GM12878 (cell line): ENCODE measurements at regions not wholly inside any gene's neighbourhood (a gene's known extent, or its start where the extent isn't known, plus 50 kb on each side); places are given as distances from the start of the nearest gene placed in this dataset.

ENCODE experiments used
- ATAC-seq: fragments of 200-7000 bp; cut with Tn5 transposase; 3 replicates; pipeline ENCODE4 v1.9.1; 2020; ENCODE audit warnings: mild to moderate bottlenecking, moderate library complexity
- BruUV-seq: library from RNA; stranded (reverse); fragments of 400-500 nt; replicated peaks from 2 replicates; lab custom pipeline; 2021; lab: Mats Ljungman, UMichigan
- CTCF ChIA-PET: fragments of 300-600 bp; sonication (Branson Sonifier 250); formaldehyde crosslinking; extraction: SDS; loops from one replicate; lab custom pipeline; 2021; ENCODE audit warnings: inconsistent platforms; lab: Yijun Ruan, JAX
- POLR2A ChIA-PET: fragments of 350-600 bp; formaldehyde crosslinking; extraction: SDS; loops from one replicate; lab custom pipeline; 2021; ENCODE audit warnings: inconsistent platforms; lab: Charles Lee
- RAD21 ChIA-PET: fragments of 300-600 bp; sonication (Branson Sonifier 250); formaldehyde crosslinking; loops from one replicate; lab custom pipeline; 2023; ENCODE audit warnings: antibody characterized with exemption; ENCODE audit not compliant: unreplicated experiment; lab: Charles Lee
- SMC1A ChIA-PET: fragments of 300-600 bp; sonication (Branson Sonifier 250); formaldehyde crosslinking; loops from one replicate; lab custom pipeline; 2023; ENCODE audit not compliant: unreplicated experiment, uncharacterized antibody; lab: Charles Lee
- DNase-seq: peaks from one replicate; pipeline ENCODE4 v3.0.0-alpha.2; 2011; ENCODE audit warnings: low read depth, low spot score
- FAIRE-seq: peaks from 3 replicates; lab custom pipeline; 2011; peaks lifted over from hg19 to GRCh38; lab: Jason Lieb, UNC
- H2AFZ ChIP-seq: 2 replicates; pipeline ENCODE4 v1.6.0; 2011; ENCODE audit warnings: low read depth, low read length, control low read depth; ENCODE audit not compliant: control insufficient read depth
- H3K27ac ChIP-seq: 2 replicates; pipeline ENCODE4 v1.5.1; 2011; ENCODE audit warnings: control low read depth; ENCODE audit not compliant: control insufficient read depth, insufficient read depth
- H3K27me3 ChIP-seq, 2 experiments: replicated peaks in 1 of 2; 2 replicates each; pipeline versions ENCODE4 v1.6.0 to v1.6.1; 2011; ENCODE audit warnings: low read length in 1 of 2; ENCODE audit not compliant: control insufficient read depth in 2 of 2, insufficient read depth in 2 of 2
- H3K36me3 ChIP-seq, 2 experiments: 2 replicates each; pipeline ENCODE4 v1.5.1; 2011; ENCODE audit warnings: low read length in 1 of 2; ENCODE audit not compliant: control insufficient read depth in 2 of 2, insufficient read depth in 2 of 2
- H3K4me1 ChIP-seq: 2 replicates; pipeline ENCODE4 v1.6.1; 2011; ENCODE audit warnings: mild to moderate bottlenecking, low read length, moderate library complexity, mixed read lengths; ENCODE audit not compliant: control insufficient read depth, insufficient read depth
- H3K4me2 ChIP-seq: 2 replicates; pipeline ENCODE4 v1.6.0; 2011; ENCODE audit warnings: control low read depth; ENCODE audit not compliant: control insufficient read depth, insufficient read depth
- H3K4me3 ChIP-seq: fragments of 200-600 bp; sonication (generic); 2 replicates; pipeline ENCODE4 v1.5.1; 2016
- H3K79me2 ChIP-seq: 2 replicates; pipeline ENCODE4 v1.6.0; 2011; ENCODE audit warnings: low read length; ENCODE audit not compliant: control insufficient read depth, insufficient read depth
- H3K9ac ChIP-seq: 2 replicates; pipeline ENCODE4 v1.8.0; 2011; ENCODE audit warnings: low read length, control low read depth, mixed read lengths; ENCODE audit not compliant: control insufficient read depth, insufficient read depth
- H3K9me3 ChIP-seq: replicated peaks from 3 replicates; pipeline ENCODE4 v1.5.1; 2011; ENCODE audit warnings: mild to moderate bottlenecking, low read length; ENCODE audit not compliant: control insufficient read depth, insufficient read depth
- H4K20me1 ChIP-seq: 2 replicates; pipeline ENCODE4 v1.6.0; 2011; ENCODE audit not compliant: control insufficient read depth, insufficient read depth
- CBX3 ChIP-seq: fragments of 200-600 bp; sonication (generic); IDR thresholded peaks from 2 replicates; pipeline ENCODE4 v1.6.1; 2016; ENCODE audit warnings: low read depth, borderline replicate concordance
- KDM1A ChIP-seq: fragments of 200-600 bp; sonication (generic); IDR thresholded peaks from 2 replicates; pipeline ENCODE4 v1.6.1; 2016; ENCODE audit warnings: borderline replicate concordance
- NFYB ChIP-seq: IDR thresholded peaks from 2 replicates; pipeline ENCODE4 v1.6.1; 2011; ENCODE audit warnings: low read depth, mild to moderate bottlenecking, low read length, improper control_type of control experiment, moderate library complexity; ENCODE audit not compliant: insufficient read depth
- NR2F1 ChIP-seq: fragments of 450-650 bp; conservative IDR thresholded peaks from 2 replicates; pipeline ENCODE4 v1.6.1; 2017; ENCODE audit warnings: mild to moderate bottlenecking
- POLR2AphosphoS5 ChIP-seq: IDR thresholded peaks from 2 replicates; pipeline ENCODE4 v1.6.1; 2011; ENCODE audit warnings: mild to moderate bottlenecking, low read length, inconsistent platforms
- TBL1XR1 ChIP-seq: IDR thresholded peaks from 2 replicates; pipeline ENCODE4 v1.6.1; 2012; ENCODE audit warnings: low read depth, low read length, improper control_type of control experiment
- ZZZ3 ChIP-seq: IDR thresholded peaks from 2 replicates; pipeline ENCODE4 v1.6.1; 2011; ENCODE audit warnings: low read depth; ENCODE audit not compliant: control insufficient read depth, insufficient read length
- WGBS: methylation state at CpG from one replicate; pipeline ENCODE4 v1.1.6; 2016; ENCODE audit warnings: low lambda C conversion rate; ENCODE audit not compliant: insufficient replicate concordance, insufficient coverage; ENCODE audit errors: missing lambda C conversion rate; 5-methylcytosine and 5-hydroxymethylcytosine counted together
- in situ Hi-C: fragments of 300-500 bp; cut with MboI; formaldehyde crosslinking; loops from 9 replicates; pipeline ENCODE4 v1.14.3; 2018; ENCODE audit warnings: mixed read lengths
- intact Hi-C: fragments of 100-400 bp; cut with micrococcal nuclease; formaldehyde crosslinking; loops from one replicate; pipeline ENCODE4 v1.14.2; 2022; ENCODE audit not compliant: unreplicated experiment
- TF ChIP-seq, protein P1 (sequence below): fragments of 450-650 bp; IDR thresholded peaks from 2 replicates; pipeline ENCODE4 v1.6.1; 2017; ENCODE audit warnings: mild to moderate bottlenecking, moderate library complexity
- TF ChIP-seq, protein P2 (sequence below): fragments of 450-650 bp; IDR thresholded peaks from 2 replicates; pipeline ENCODE4 v1.6.1; 2017; ENCODE audit warnings: antibody characterized with exemption, mild to moderate bottlenecking, moderate library complexity
- TF ChIP-seq, protein P3 (sequence below), 3 experiments: IDR thresholded peaks in 2 of 3; conservative IDR thresholded peaks in 1 of 3; 2 replicates each; pipeline ENCODE4 v1.5.1; 2011; ENCODE audit warnings: low read depth in 3 of 3, low read length in 3 of 3, mild to moderate bottlenecking in 3 of 3, control low read depth in 2 of 3, moderate library complexity in 2 of 3, inconsistent platforms in 1 of 3, mixed read lengths in 1 of 3; ENCODE audit not compliant: control insufficient read depth in 2 of 3, insufficient read depth in 1 of 3; ENCODE audit errors: extremely low read depth in 1 of 3

DNA sequence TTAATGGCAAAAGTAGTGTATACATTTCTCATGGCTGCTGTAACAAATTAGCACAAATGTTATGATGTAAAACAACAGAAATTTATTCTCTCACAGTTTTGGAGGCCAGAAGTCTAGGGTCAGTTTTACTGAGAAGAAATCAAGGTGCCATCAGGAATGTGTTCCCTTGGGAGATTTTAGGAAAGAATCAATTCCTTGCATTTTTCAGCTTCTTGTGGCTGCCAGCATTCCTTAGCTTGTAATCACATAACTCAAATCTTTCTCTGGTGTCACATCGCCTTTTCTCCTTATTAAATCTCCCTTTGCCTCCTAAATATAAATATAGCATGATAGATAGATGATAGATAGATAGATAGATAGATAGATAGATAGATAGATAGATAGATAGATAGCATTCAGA lies 307.0 kb upstream of the REG3G start:
- ATAC-seq = no peak
- CTCF ChIA-PET = no interaction called here

More for the DNA sequence above, 307.0 kb upstream of the REG3G start:
- intact Hi-C loops = no loop called here
- POLR2A ChIA-PET = no interaction called here
- TF ChIP-seq TBL1XR1 (no peak), POLR2AphosphoS5 (no peak), ZZZ3 (no peak), NFYB (no peak), NR2F1 (no peak), KDM1A (no peak), CBX3 (no peak)
- TF ChIP-seq, protein P1, sequence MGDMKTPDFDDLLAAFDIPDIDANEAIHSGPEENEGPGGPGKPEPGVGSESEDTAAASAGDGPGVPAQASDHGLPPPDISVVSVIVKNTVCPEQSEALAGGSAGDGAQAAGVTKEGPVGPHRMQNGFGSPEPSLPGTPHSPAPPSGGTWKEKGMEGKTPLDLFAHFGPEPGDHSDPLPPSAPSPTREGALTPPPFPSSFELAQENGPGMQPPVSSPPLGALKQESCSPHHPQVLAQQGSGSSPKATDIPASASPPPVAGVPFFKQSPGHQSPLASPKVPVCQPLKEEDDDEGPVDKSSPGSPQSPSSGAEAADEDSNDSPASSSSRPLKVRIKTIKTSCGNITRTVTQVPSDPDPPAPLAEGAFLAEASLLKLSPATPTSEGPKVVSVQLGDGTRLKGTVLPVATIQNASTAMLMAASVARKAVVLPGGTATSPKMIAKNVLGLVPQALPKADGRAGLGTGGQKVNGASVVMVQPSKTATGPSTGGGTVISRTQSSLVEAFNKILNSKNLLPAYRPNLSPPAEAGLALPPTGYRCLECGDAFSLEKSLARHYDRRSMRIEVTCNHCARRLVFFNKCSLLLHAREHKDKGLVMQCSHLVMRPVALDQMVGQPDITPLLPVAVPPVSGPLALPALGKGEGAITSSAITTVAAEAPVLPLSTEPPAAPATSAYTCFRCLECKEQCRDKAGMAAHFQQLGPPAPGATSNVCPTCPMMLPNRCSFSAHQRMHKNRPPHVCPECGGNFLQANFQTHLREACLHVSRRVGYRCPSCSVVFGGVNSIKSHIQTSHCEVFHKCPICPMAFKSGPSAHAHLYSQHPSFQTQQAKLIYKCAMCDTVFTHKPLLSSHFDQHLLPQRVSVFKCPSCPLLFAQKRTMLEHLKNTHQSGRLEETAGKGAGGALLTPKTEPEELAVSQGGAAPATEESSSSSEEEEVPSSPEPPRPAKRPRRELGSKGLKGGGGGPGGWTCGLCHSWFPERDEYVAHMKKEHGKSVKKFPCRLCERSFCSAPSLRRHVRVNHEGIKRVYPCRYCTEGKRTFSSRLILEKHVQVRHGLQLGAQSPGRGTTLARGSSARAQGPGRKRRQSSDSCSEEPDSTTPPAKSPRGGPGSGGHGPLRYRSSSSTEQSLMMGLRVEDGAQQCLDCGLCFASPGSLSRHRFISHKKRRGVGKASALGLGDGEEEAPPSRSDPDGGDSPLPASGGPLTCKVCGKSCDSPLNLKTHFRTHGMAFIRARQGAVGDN = no peak
- TF ChIP-seq, protein P2, sequence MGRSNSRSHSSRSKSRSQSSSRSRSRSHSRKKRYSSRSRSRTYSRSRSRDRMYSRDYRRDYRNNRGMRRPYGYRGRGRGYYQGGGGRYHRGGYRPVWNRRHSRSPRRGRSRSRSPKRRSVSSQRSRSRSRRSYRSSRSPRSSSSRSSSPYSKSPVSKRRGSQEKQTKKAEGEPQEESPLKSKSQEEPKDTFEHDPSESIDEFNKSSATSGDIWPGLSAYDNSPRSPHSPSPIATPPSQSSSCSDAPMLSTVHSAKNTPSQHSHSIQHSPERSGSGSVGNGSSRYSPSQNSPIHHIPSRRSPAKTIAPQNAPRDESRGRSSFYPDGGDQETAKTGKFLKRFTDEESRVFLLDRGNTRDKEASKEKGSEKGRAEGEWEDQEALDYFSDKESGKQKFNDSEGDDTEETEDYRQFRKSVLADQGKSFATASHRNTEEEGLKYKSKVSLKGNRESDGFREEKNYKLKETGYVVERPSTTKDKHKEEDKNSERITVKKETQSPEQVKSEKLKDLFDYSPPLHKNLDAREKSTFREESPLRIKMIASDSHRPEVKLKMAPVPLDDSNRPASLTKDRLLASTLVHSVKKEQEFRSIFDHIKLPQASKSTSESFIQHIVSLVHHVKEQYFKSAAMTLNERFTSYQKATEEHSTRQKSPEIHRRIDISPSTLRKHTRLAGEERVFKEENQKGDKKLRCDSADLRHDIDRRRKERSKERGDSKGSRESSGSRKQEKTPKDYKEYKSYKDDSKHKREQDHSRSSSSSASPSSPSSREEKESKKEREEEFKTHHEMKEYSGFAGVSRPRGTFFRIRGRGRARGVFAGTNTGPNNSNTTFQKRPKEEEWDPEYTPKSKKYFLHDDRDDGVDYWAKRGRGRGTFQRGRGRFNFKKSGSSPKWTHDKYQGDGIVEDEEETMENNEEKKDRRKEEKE = no peak
- TF ChIP-seq, protein P3, sequence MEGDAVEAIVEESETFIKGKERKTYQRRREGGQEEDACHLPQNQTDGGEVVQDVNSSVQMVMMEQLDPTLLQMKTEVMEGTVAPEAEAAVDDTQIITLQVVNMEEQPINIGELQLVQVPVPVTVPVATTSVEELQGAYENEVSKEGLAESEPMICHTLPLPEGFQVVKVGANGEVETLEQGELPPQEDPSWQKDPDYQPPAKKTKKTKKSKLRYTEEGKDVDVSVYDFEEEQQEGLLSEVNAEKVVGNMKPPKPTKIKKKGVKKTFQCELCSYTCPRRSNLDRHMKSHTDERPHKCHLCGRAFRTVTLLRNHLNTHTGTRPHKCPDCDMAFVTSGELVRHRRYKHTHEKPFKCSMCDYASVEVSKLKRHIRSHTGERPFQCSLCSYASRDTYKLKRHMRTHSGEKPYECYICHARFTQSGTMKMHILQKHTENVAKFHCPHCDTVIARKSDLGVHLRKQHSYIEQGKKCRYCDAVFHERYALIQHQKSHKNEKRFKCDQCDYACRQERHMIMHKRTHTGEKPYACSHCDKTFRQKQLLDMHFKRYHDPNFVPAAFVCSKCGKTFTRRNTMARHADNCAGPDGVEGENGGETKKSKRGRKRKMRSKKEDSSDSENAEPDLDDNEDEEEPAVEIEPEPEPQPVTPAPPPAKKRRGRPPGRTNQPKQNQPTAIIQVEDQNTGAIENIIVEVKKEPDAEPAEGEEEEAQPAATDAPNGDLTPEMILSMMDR (IDR thresholded peaks at IDR 0.05 in 2 of 3, conservative IDR thresholded peaks at IDR 0.05 in 1 of 3; ENCODE audit: control insufficient read depth in 2 of 3, extremely low read depth in 1 of 3, insufficient read depth in 1 of 3, low read depth in 3 of 3, low read length in 3 of 3) = no peak
- TF ChIP-seq, all 136 proteins: peak for 0
- Histone ChIP-seq H3K27ac (no peak overlapping the region), H4K20me1 (no peaks in the 10 kb centered on the region), H3K9ac (no peak overlapping the region), H3K9me3 (no peaks in the 10 kb centered on the region), H3K4me3 (no peak overlapping the region), H3K36me3 (no peaks in the 10 kb centered on the region), H3K27me3 (no peaks in the 10 kb centered on the region), H3K4me1 (no peaks in the 10 kb centered on the region), H3K4me2 (no peak overlapping the region), H2AFZ (no peak overlapping the region), H3K79me2 (no peaks in the 10 kb centered on the region)
- RAD21 ChIA-PET = no interaction called here
- 0% methylated on average over 1 of the region's 1 CpG for WGBS
- SMC1A ChIA-PET = no interaction called here
- FAIRE-seq (no peak), DNase-seq (no peak)
- in situ Hi-C loops = no loop called here
- BruUV-seq = no TSS peak
